H9 (cell line): ENCODE measurements at regions not wholly inside any gene's neighbourhood (a gene's known extent, or its start where the extent isn't known, plus 50 kb on each side); places are given as distances from the start of the nearest gene placed in this dataset.

ENCODE experiments used
- DNase-seq: peaks from one replicate; pipeline ENCODE4 v3.0.0-alpha.2; 2017
- H2AFZ ChIP-seq: one replicate; pipeline ENCODE4 v1.6.1; 2013; ENCODE audit warnings: mild to moderate bottlenecking, low read length, control low read depth, moderate library complexity
- H2AK5ac ChIP-seq: 2 replicates; pipeline ENCODE4 v1.6.1; 2013; ENCODE audit warnings: low read length, control low read depth, mixed read lengths; ENCODE audit not compliant: insufficient read length
- H2BK120ac ChIP-seq: one replicate; pipeline ENCODE4 v1.6.1; 2013; ENCODE audit warnings: low read depth, mild to moderate bottlenecking, low read length, control low read depth, inconsistent platforms; ENCODE audit not compliant: poor library complexity, severe bottlenecking
- H2BK12ac ChIP-seq: 2 replicates; pipeline ENCODE4 v1.6.1; 2013; ENCODE audit warnings: low read length, control low read depth, mixed read lengths, low read depth; ENCODE audit not compliant: insufficient read length
- H2BK15ac ChIP-seq: 2 replicates; pipeline ENCODE4 v1.6.1; 2013; ENCODE audit warnings: low read depth, low read length, control low read depth
- H2BK20ac ChIP-seq: one replicate; pipeline ENCODE4 v1.6.1; 2013; ENCODE audit warnings: low read depth, mild to moderate bottlenecking, low read length, control low read depth, inconsistent platforms; ENCODE audit not compliant: poor library complexity, severe bottlenecking
- H2BK5ac ChIP-seq: 2 replicates; pipeline ENCODE4 v1.6.1; 2013; ENCODE audit warnings: low read length, control low read depth, mixed read lengths; ENCODE audit not compliant: insufficient read length
- H3K14ac ChIP-seq: 2 replicates; pipeline ENCODE4 v1.6.1; 2013; ENCODE audit warnings: low read length, control low read depth; ENCODE audit not compliant: insufficient read depth
- H3K18ac ChIP-seq: 2 replicates; pipeline ENCODE4 v1.6.1; 2013; ENCODE audit warnings: low read depth, mild to moderate bottlenecking, mixed read lengths, low read length, control low read depth; ENCODE audit not compliant: insufficient read length
- H3K23ac ChIP-seq: 2 replicates; pipeline ENCODE4 v1.6.1; 2013; ENCODE audit warnings: low read length, control low read depth, mixed read lengths, low read depth; ENCODE audit not compliant: insufficient read length
- H3K23me2 ChIP-seq: 2 replicates; pipeline ENCODE4 v1.6.1; 2013; ENCODE audit warnings: low read depth, mild to moderate bottlenecking, mixed read lengths, low read length, control low read depth; ENCODE audit not compliant: insufficient read length, poor library complexity, severe bottlenecking
- H3K27ac ChIP-seq: 2 replicates; pipeline ENCODE4 v1.5.1; 2013; ENCODE audit warnings: low read length, control low read depth, mixed read lengths, low read depth; ENCODE audit not compliant: insufficient read length
- H3K27me3 ChIP-seq: 2 replicates; pipeline ENCODE4 v1.6.1; 2013; ENCODE audit warnings: low read length, control low read depth, inconsistent platforms; ENCODE audit not compliant: insufficient read depth
- H3K4ac ChIP-seq: 2 replicates; pipeline ENCODE4 v1.6.1; 2013; ENCODE audit warnings: low read depth, mild to moderate bottlenecking, control low read depth, inconsistent platforms, low read length, moderate library complexity
- H3K4me1 ChIP-seq: 2 replicates; pipeline ENCODE4 v1.6.1; 2013; ENCODE audit warnings: low read length, control low read depth, inconsistent platforms; ENCODE audit not compliant: insufficient read depth
- H3K4me2 ChIP-seq: 2 replicates; pipeline ENCODE4 v1.6.1; 2013; ENCODE audit warnings: low read length, control low read depth, mixed read lengths; ENCODE audit not compliant: insufficient read length, insufficient read depth
- H3K56ac ChIP-seq: 2 replicates; pipeline ENCODE4 v1.6.1; 2013; ENCODE audit warnings: low read depth, mild to moderate bottlenecking, mixed read lengths, low read length, control low read depth; ENCODE audit not compliant: insufficient read length
- H3K79me1 ChIP-seq: 2 replicates; pipeline ENCODE4 v1.6.1; 2013; ENCODE audit warnings: low read depth, mild to moderate bottlenecking, moderate library complexity, low read length, control low read depth, inconsistent platforms; ENCODE audit not compliant: insufficient read depth, poor library complexity, severe bottlenecking
- H3K79me2 ChIP-seq: 2 replicates; pipeline ENCODE4 v1.6.1; 2013; ENCODE audit warnings: low read length, control low read depth, inconsistent platforms; ENCODE audit not compliant: insufficient read depth
- H3K9ac ChIP-seq: 2 replicates; pipeline ENCODE4 v1.6.1; 2013; ENCODE audit warnings: low read length, control low read depth, mixed read lengths; ENCODE audit not compliant: insufficient read length; ENCODE audit errors: extremely low read depth
- H3K9me3 ChIP-seq: one replicate; pipeline ENCODE4 v1.6.1; 2013; ENCODE audit warnings: low read depth, low read length, inconsistent platforms; ENCODE audit not compliant: control insufficient read depth
- H3T11ph ChIP-seq: one replicate; pipeline ENCODE4 v1.6.1; 2013; ENCODE audit warnings: mild to moderate bottlenecking, low read length, control low read depth, inconsistent platforms
- H4K20me1 ChIP-seq: one replicate; pipeline ENCODE4 v1.6.1; 2013; ENCODE audit not compliant: control insufficient read depth, insufficient read length, insufficient read depth
- H4K5ac ChIP-seq: 2 replicates; pipeline ENCODE4 v1.6.1; 2013; ENCODE audit warnings: low read depth, mild to moderate bottlenecking, mixed read lengths, low read length, control low read depth; ENCODE audit not compliant: insufficient read length
- H4K8ac ChIP-seq: replicated peaks from 2 replicates; pipeline ENCODE4 v1.6.1; 2013; ENCODE audit warnings: low read length, control low read depth, mixed read lengths, low read depth; ENCODE audit not compliant: insufficient read length
- H4K91ac ChIP-seq: 2 replicates; pipeline ENCODE4 v1.6.1; 2013; ENCODE audit warnings: low read depth, mild to moderate bottlenecking, moderate library complexity, mixed read lengths, low read length, control low read depth; ENCODE audit not compliant: insufficient read length
- H3K27ac Mint-ChIP-seq, 3 experiments: 2 replicates in 2 of 3; 3 replicates in 1 of 3; pipeline ENCODE4 v1.8.0; 2020 to 2021; ENCODE audit warnings: mixed read lengths in 3 of 3, mild to moderate bottlenecking in 1 of 3, moderate library complexity in 1 of 3
- H3K27me3 Mint-ChIP-seq: 2 replicates; pipeline ENCODE4 v1.8.0; 2021; ENCODE audit warnings: low read depth, mild to moderate bottlenecking, moderate library complexity, mixed read lengths
- H3K36me3 Mint-ChIP-seq, 3 experiments: 2 replicates in 2 of 3; 3 replicates in 1 of 3; pipeline ENCODE4 v1.8.0; 2020 to 2021; ENCODE audit warnings: low read depth in 3 of 3, mixed read lengths in 3 of 3; ENCODE audit not compliant: insufficient read depth in 1 of 3
- H3K4me1 Mint-ChIP-seq, 2 experiments: 2 replicates each; pipeline ENCODE4 v1.8.0; 2020; ENCODE audit warnings: mixed read lengths in 2 of 2
- H3K4me3 Mint-ChIP-seq, 2 experiments: 2 replicates in 1 of 2; 3 replicates in 1 of 2; pipeline ENCODE4 v1.8.0; 2020 to 2021; ENCODE audit warnings: mild to moderate bottlenecking in 2 of 2, mixed read lengths in 2 of 2, moderate library complexity in 1 of 2
- H3K9me3 Mint-ChIP-seq, 2 experiments: 2 replicates in 1 of 2; 3 replicates in 1 of 2; pipeline ENCODE4 v1.8.0; 2020; ENCODE audit warnings: mild to moderate bottlenecking in 2 of 2, mixed read lengths in 2 of 2, moderate library complexity in 1 of 2
- CTCF ChIP-seq: fragments of 200-600 bp; sonication (generic); conservative IDR thresholded peaks from 3 replicates; pipeline ENCODE4 v1.8.0; 2021; ENCODE audit warnings: antibody characterized with exemption, mild to moderate bottlenecking
- WGBS: extraction: QIAGEN DNeasy Blood & Tissue Kit; methylation state at CpG from one replicate; pipeline ENCODE4 v1.1.7; 2013; ENCODE audit warnings: missing lambda C conversion rate, low lambda C conversion rate, mixed read lengths; ENCODE audit not compliant: insufficient read length; ENCODE audit errors: extremely low coverage; 5-methylcytosine and 5-hydroxymethylcytosine counted together

GRCh38 chr2:190789074-190790004 lies 91.3 kb upstream of the GLS start:
- Histone ChIP-seq H2AFZ (no peak overlapping the region), H2BK15ac (no peak overlapping the region), H3K9me3 (no peaks in the 10 kb centered on the region), H3T11ph (no peak overlapping the region), H3K27me3 (no peaks in the 10 kb centered on the region), H3K9ac (no peak overlapping the region), H3K4me2 (no peak overlapping the region), H3K23me2 (no peaks in the 10 kb centered on the region), H3K23ac (no peak overlapping the region), H2BK5ac (no peak overlapping the region), H4K8ac (no peak overlapping the region), H4K5ac (no peak overlapping the region), H4K20me1 (no peaks in the 10 kb centered on the region), H3K27ac (no peak overlapping the region), H3K56ac (no peak overlapping the region), H3K4me1 (peaks cover 13% of the 10 kb centered on the region; the same call in 1 of the 2 replicates), H3K14ac (no peak overlapping the region), H3K79me2 (no peaks in the 10 kb centered on the region), H3K4ac (no peak overlapping the region), H2BK12ac (no peak overlapping the region), H2BK20ac (no peak overlapping the region), H3K79me1 (no peaks in the 10 kb centered on the region), H3K18ac (no peak overlapping the region), H2BK120ac (no peak overlapping the region), H4K91ac (no peak overlapping the region), H2AK5ac (no peak overlapping the region)
- Mint-ChIP-seq H3K4me1 (peaks cover 37 to 39% of the 10 kb centered on the region in 2 experiments), H3K9me3 (peaks cover 0 to 3% of the 10 kb centered on the region in 2 experiments; a peak in 3 of 5 replicates), H3K27me3 (no peaks in the 10 kb centered on the region), H3K4me3 (no peak overlapping the region; a peak in 1 of 5 replicates), H3K36me3 (peaks cover 0 to 7% (median 0%) of the 10 kb centered on the region in 3 experiments; a peak in 3 of 7 replicates), H3K27ac (0 out of 7 replicates have a peak overlapping the region, but pooled peaks of 1 of the 3 experiments have one; percentile 63)
- DNase-seq = no peak
- no peak for TF ChIP-seq CTCF
- WGBS = no CpG with 5 or more reads among the region's 2 CpGs
